ENCODE measurements at regions not wholly inside any gene's neighbourhood (a gene's known extent, or its start where the extent isn't known, plus 50 kb on each side); places are given as distances from the start of the nearest gene placed in this dataset.

- no peak for TF ChIP-seq ZNF217 (IDR thresholded peaks at IDR 0.05)
- TF ChIP-seq, protein P1, sequence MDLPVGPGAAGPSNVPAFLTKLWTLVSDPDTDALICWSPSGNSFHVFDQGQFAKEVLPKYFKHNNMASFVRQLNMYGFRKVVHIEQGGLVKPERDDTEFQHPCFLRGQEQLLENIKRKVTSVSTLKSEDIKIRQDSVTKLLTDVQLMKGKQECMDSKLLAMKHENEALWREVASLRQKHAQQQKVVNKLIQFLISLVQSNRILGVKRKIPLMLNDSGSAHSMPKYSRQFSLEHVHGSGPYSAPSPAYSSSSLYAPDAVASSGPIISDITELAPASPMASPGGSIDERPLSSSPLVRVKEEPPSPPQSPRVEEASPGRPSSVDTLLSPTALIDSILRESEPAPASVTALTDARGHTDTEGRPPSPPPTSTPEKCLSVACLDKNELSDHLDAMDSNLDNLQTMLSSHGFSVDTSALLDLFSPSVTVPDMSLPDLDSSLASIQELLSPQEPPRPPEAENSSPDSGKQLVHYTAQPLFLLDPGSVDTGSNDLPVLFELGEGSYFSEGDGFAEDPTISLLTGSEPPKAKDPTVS (IDR thresholded peaks at IDR 0.05; ENCODE audit: low read depth, low read length): no peak
- peak; percentile 80 for TF ChIP-seq POLR2AphosphoS5 (IDR thresholded peaks at IDR 0.05; ENCODE audit: low read length)
- TF ChIP-seq MTA2 (IDR thresholded peaks at IDR 0.05; ENCODE audit: low read depth): 0 out of 2 replicates have a peak, but pooled peaks have one; percentile 5
- no peak for TF ChIP-seq STAT3 (IDR thresholded peaks at IDR 0.05; ENCODE audit: low read depth, low read length)
- TF ChIP-seq FOXK2 (IDR thresholded peaks at IDR 0.05): no peak
- TF ChIP-seq EZH2 (IDR thresholded peaks at IDR 0.05; ENCODE audit: borderline replicate concordance, control insufficient read depth, low read depth, low read length): no peak
- no peak for TF ChIP-seq BMI1 (IDR thresholded peaks at IDR 0.05; ENCODE audit: borderline replicate concordance)
Measured at GRCh38 chr6:27139756-27140579, 107.5 kb upstream of the PRSS16 start (continued).

GRCh38 chr6:27140999-27141528 is 106.4 kb upstream of the PRSS16 start:
- BruUV-seq (replicated peaks): no TSS peak
- ATAC-seq (no peak), FAIRE-seq (no peak), DNase-seq (ENCODE audit: low read depth, low spot score) (no peak)
- TF ChIP-seq, protein P2, sequence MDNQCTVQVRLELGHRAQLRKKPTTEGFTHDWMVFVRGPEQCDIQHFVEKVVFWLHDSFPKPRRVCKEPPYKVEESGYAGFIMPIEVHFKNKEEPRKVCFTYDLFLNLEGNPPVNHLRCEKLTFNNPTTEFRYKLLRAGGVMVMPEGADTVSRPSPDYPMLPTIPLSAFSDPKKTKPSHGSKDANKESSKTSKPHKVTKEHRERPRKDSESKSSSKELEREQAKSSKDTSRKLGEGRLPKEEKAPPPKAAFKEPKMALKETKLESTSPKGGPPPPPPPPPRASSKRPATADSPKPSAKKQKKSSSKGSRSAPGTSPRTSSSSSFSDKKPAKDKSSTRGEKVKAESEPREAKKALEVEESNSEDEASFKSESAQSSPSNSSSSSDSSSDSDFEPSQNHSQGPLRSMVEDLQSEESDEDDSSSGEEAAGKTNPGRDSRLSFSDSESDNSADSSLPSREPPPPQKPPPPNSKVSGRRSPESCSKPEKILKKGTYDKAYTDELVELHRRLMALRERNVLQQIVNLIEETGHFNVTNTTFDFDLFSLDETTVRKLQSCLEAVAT (IDR thresholded peaks at IDR 0.05): peak; percentile 34; the same call in 1 of the 2 replicates
- TF ChIP-seq MEF2A (IDR thresholded peaks at IDR 0.05; ENCODE audit: insufficient read depth, low read depth, low read length) (no peak), ZBTB33 (IDR thresholded peaks at IDR 0.05) (no peak), BRCA1 (IDR thresholded peaks at IDR 0.05; ENCODE audit: low read depth, low read length) (no peak), FOXK2 (IDR thresholded peaks at IDR 0.05) (no peak), RELB (IDR thresholded peaks at IDR 0.05; ENCODE audit: low read depth) (no peak)
- in situ Hi-C loops (cut with MboI) (no loop called here), intact Hi-C loops (cut with micrococcal nuclease; ENCODE audit: unreplicated experiment) (no loop called here)
- Histone ChIP-seq H3K4me2 (ENCODE audit: control insufficient read depth, insufficient read depth) (peak overlapping the region; percentile 91), H3K36me3 (ENCODE audit: control insufficient read depth in 2 of 2, insufficient read depth in 2 of 2, low read length in 1 of 2) (no peaks in the 10 kb centered on the region; a peak in 1 of 4 replicates), H3K4me3 (peak overlapping the region; percentile 92), H4K20me1 (ENCODE audit: control insufficient read depth, insufficient read depth) (no peaks in the 10 kb centered on the region), H3K27ac (ENCODE audit: control insufficient read depth, insufficient read depth) (peak overlapping the region; percentile 78), H3K4me1 (ENCODE audit: control insufficient read depth, insufficient read depth, low read length) (peaks cover 18% of the 10 kb centered on the region), H3K9me3 (replicated peaks; ENCODE audit: control insufficient read depth, insufficient read depth, low read length) (no peaks in the 10 kb centered on the region), H3K9ac (ENCODE audit: control insufficient read depth, insufficient read depth, low read length) (peak overlapping the region; percentile 66), H3K79me2 (ENCODE audit: control insufficient read depth, insufficient read depth, low read length) (peaks cover 73% of the 10 kb centered on the region), H3K27me3 (replicated peaks in 1 of 2; ENCODE audit: control insufficient read depth in 2 of 2, insufficient read depth in 2 of 2, low read length in 1 of 2) (no peaks in the 10 kb centered on the region), H2AFZ (ENCODE audit: control insufficient read depth, low read depth, low read length) (no peak overlapping the region)
- ChIA-PET RAD21 (ENCODE audit: unreplicated experiment) (interaction anchor here (1.2 kb wide), 1 partner anchor 14 kb away, joined by 3 read pairs; no protein-coding TSS in a partner anchor), CTCF (interaction anchor here (2.0 kb wide), 1 partner anchor 11 kb away, joined by 5 read pairs; no protein-coding TSS in a partner anchor), POLR2A (interaction anchor here (0.7 kb wide), 1 partner anchor 12 kb away, joined by 4 read pairs; no protein-coding TSS in a partner anchor), SMC1A (ENCODE audit: uncharacterized antibody, unreplicated experiment) (no interaction called here)
- WGBS (ENCODE audit: insufficient coverage, insufficient replicate concordance, low lambda C conversion rate, missing lambda C conversion rate): 5% methylated on average over 5 of the region's 5 CpGs
